ENCODE measurements at regions not wholly inside any gene's neighbourhood (a gene's known extent, or its start where the extent isn't known, plus 50 kb on each side); places are given as distances from the start of the nearest gene placed in this dataset.
A peak's percentile ranks its signal among the peaks of the same experiment; 100 is the strongest.

DNA sequence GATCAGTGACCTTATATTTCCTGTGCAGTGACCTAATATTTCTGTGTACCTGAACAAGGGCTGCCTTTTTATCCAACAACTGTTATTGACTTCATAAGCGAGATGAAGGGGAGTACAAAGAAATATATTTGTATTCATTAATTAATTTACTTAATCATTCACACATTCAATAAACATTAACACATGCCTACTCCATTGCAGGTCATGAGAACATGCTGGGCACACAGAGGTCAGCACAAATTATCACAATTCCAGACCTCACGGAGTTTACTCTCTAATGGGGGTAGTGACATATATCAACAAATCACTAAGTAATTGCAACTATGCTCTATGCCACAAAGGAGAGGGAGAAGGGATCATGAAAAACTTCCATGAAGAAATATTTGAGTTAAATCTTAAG, 614.6 kb downstream of the TOX3 start:
- DNase-seq (ENCODE audit: low read depth in 2 of 2): no peak
- TF ChIP-seq, protein P1, sequence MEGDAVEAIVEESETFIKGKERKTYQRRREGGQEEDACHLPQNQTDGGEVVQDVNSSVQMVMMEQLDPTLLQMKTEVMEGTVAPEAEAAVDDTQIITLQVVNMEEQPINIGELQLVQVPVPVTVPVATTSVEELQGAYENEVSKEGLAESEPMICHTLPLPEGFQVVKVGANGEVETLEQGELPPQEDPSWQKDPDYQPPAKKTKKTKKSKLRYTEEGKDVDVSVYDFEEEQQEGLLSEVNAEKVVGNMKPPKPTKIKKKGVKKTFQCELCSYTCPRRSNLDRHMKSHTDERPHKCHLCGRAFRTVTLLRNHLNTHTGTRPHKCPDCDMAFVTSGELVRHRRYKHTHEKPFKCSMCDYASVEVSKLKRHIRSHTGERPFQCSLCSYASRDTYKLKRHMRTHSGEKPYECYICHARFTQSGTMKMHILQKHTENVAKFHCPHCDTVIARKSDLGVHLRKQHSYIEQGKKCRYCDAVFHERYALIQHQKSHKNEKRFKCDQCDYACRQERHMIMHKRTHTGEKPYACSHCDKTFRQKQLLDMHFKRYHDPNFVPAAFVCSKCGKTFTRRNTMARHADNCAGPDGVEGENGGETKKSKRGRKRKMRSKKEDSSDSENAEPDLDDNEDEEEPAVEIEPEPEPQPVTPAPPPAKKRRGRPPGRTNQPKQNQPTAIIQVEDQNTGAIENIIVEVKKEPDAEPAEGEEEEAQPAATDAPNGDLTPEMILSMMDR (IDR thresholded peaks at IDR 0.05; ENCODE audit: low read depth, low read length): no peak
- H3K4me3 ChIP-seq (replicated peaks in 1 of 2; ENCODE audit: low read depth in 2 of 2, low read length in 2 of 2): no peak overlapping the region

DNA sequence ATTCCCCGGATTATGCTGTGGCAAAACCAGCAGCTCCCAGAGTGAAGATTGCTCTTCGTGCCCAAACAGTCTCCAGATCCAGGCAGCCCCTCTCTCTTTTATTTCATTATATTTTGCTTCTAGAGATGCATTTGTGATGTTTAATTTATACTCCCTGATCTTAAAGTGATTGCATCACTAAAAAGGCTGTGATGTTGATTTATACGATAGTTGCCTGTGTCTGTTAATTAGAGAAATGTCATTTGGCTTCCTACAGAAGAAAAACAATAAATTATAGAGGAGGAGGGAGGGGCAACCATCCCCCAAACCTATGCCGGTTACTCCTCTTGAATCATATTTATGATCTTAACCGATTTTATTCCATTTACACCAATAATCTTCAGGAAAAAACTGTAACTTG, 615.3 kb downstream of the TOX3 start:
- no peak for DNase-seq (ENCODE audit: low read depth in 2 of 2)
- TF ChIP-seq, protein P1 (IDR thresholded peaks at IDR 0.05; ENCODE audit: low read depth, low read length): no peak
- no peak overlapping the region for H3K4me3 ChIP-seq (replicated peaks in 1 of 2; ENCODE audit: low read depth in 2 of 2, low read length in 2 of 2)

DNA sequence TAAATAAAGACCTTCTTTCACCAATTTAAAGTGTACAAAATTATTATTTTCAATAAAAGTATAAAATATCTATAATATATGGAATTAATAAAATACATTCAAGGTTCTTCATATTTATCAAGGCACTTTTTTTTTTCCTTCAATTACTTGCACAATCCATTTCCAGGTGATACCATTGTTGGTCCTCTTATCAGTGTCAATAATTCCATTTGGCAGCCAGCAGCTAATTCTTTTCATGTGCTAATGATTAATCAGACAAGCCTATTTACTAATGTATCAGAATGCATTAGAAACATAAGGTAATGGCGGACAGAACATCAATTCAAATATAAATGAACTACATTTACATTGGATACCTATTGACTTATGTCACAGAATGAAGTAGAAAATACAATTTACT, 622.2 kb downstream of the TOX3 start:
- no peak for DNase-seq (ENCODE audit: low read depth in 2 of 2)
- TF ChIP-seq, protein P1 (IDR thresholded peaks at IDR 0.05; ENCODE audit: low read depth, low read length): no peak
- no peak overlapping the region for H3K4me3 ChIP-seq (replicated peaks in 1 of 2; ENCODE audit: low read depth in 2 of 2, low read length in 2 of 2)

DNA sequence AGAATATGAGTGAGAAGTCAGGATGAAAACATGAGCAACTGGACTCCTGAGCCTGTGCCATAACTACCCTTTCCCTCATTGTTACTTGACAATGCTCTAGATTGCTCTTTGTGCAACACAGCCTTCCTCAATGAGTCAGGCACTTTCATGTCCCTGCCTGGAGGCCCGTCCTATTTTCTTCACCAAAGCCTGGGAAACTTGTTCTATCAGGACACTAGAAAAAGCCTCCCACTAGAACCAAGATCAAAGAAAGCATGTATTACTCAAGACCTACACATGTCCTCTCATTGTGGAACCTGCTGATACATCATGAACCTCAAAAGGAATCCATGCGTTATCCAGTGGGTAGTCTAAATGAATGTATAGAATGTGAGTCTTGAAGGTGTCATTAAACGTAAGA, 624.5 kb downstream of the TOX3 start:
- peak in 1 of 2 donors; percentile 23 for DNase-seq (ENCODE audit: low read depth in 2 of 2)
- TF ChIP-seq, protein P1 (IDR thresholded peaks at IDR 0.05; ENCODE audit: low read depth, low read length): no peak
- H3K4me3 ChIP-seq (replicated peaks in 1 of 2; ENCODE audit: low read depth in 2 of 2, low read length in 2 of 2): no peak overlapping the region

DNA sequence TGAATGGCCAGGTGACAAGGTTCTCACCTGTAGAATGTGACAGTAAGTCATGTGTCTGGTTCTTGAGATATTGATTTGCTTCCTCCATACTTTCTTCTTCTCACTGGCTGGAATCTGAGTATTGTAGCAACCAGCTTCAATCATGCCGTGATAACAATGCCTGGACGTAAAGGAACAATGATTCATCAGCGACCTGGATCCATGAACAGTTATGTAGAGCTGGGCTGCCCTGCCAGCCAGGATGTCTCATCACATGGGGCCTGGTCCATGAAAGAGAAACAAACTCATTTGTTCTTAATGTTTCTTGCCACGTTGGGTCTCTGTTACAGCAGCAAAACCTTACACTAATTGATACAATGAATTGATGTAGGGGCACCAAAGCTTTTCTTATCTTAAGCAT, 627.2 kb downstream of the TOX3 start:
- TF ChIP-seq, protein P1 (IDR thresholded peaks at IDR 0.05; ENCODE audit: low read depth, low read length): no peak
- no peak overlapping the region for H3K4me3 ChIP-seq (replicated peaks in 1 of 2; ENCODE audit: low read depth in 2 of 2, low read length in 2 of 2)
- peak in 1 of 2 donors; percentile 49 for DNase-seq (ENCODE audit: low read depth in 2 of 2)

DNA sequence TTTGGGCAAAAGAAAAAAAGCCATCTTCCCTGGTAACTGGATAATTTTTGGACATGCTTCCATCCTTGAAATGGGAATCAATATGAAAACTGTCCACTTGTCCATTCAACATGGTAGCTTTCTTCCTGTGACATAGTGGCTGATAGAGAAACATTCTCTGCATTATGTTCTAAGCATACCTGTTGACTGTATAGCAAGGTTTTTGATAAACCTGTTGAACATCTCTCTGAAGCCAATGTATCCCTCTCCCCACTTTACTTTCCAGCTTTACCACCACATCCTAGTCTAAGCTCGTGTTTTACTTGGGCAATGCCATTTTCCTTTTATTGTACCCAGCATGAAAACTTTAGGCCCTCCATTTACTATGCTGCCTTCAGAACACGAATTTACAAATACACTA, 630.1 kb downstream of the TOX3 start:
- no peak for DNase-seq (ENCODE audit: low read depth in 2 of 2)
- TF ChIP-seq, protein P1 (IDR thresholded peaks at IDR 0.05; ENCODE audit: low read depth, low read length): no peak
- H3K4me3 ChIP-seq (replicated peaks in 1 of 2; ENCODE audit: low read depth in 2 of 2, low read length in 2 of 2): no peak overlapping the region

DNA sequence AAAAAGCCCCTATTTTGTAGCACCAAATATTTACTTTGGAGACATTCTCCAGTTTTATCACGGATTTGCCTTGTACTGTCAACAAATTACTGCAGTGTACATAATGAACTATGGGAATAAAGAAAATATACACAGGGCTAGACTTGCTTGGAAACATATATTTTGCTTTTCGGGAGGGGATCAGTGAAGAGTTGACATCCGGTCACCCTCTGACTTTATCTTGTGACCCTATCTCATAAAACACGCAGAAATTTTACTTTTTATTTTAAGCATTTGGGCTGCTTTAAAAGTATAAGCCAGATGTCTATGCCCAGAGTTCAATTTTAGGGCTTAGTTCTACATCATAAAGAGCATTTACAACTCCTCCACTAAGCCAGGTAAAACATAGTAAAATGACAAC, 630.7 kb downstream of the TOX3 start:
- TF ChIP-seq, protein P1 (IDR thresholded peaks at IDR 0.05; ENCODE audit: low read depth, low read length): no peak
- DNase-seq (ENCODE audit: low read depth in 2 of 2): no peak

More for the DNA sequence above, 630.7 kb downstream of the TOX3 start:
- H3K4me3 ChIP-seq (replicated peaks in 1 of 2; ENCODE audit: low read depth in 2 of 2, low read length in 2 of 2): no peak overlapping the region

All from cardiac fibroblast (primary cell).